HepG2 (cell line): ENCODE measurements at regions not wholly inside any gene's neighbourhood (a gene's known extent, or its start where the extent isn't known, plus 50 kb on each side); places are given as distances from the start of the nearest gene placed in this dataset.
A peak's percentile ranks its signal among the peaks of the same experiment; 100 is the strongest.

ENCODE experiments used
- ARID3A ChIP-seq: IDR thresholded peaks from 2 replicates; pipeline ENCODE4 v1.6.1; 2012; ENCODE audit warnings: low read depth, low read length, improper control_type of control experiment
- CEBPB ChIP-seq: IDR thresholded peaks from 2 replicates; pipeline ENCODE4 v1.6.1; 2011; ENCODE audit warnings: low read depth, low read length, improper control_type of control experiment, borderline replicate concordance
- CEBPG ChIP-seq: IDR thresholded peaks from 2 replicates; pipeline ENCODE4 v1.6.1; 2016
- DNMT1 ChIP-seq: sonication (generic); formaldehyde crosslinking; IDR thresholded peaks from 2 replicates; pipeline ENCODE4 v1.5.1; 2020; ENCODE audit warnings: mild to moderate bottlenecking, missing genetic modification reagents
- FUBP1 ChIP-seq: sonication (generic); formaldehyde crosslinking; IDR thresholded peaks from 2 replicates; pipeline ENCODE4 v1.5.1; 2020; ENCODE audit warnings: missing genetic modification reagents, mild to moderate bottlenecking, borderline replicate concordance
- HES4 ChIP-seq: sonication (generic); formaldehyde crosslinking; IDR thresholded peaks from 2 replicates; pipeline ENCODE4 v1.9.0; 2021; ENCODE audit warnings: mild to moderate bottlenecking, missing genetic modification reagents, borderline replicate concordance
- HNF1A ChIP-seq, 2 experiments: sonication (generic) in 1 of 2; formaldehyde crosslinking in 1 of 2; IDR thresholded peaks; 2 replicates each; pipeline versions ENCODE4 v1.4.0 to v1.6.1; 2016 to 2020; ENCODE audit warnings: borderline replicate concordance in 1 of 2, low read depth in 1 of 2, mild to moderate bottlenecking in 1 of 2, missing genetic modification reagents in 1 of 2
- MEIS2 ChIP-seq: sonication (generic); formaldehyde crosslinking; IDR thresholded peaks from 2 replicates; pipeline ENCODE4 v1.9.0; 2021; ENCODE audit warnings: mild to moderate bottlenecking, missing genetic modification reagents
- MIXL1 ChIP-seq: IDR thresholded peaks from 2 replicates; pipeline ENCODE4 v1.6.1; 2016
- POLR2G ChIP-seq: fragments of 200-400 bp; formaldehyde crosslinking; IDR thresholded peaks from 2 replicates; pipeline ENCODE4 v1.6.1; 2018; ENCODE audit warnings: mild to moderate bottlenecking, low read depth, low read length, moderate library complexity
- RFXANK ChIP-seq: IDR thresholded peaks from 2 replicates; pipeline ENCODE4 v1.6.1; 2016
- SIX4 ChIP-seq: sonication (generic); formaldehyde crosslinking; IDR thresholded peaks from 2 replicates; pipeline ENCODE4 v1.4.0; 2020; ENCODE audit warnings: missing genetic modification reagents
- SMAD1 ChIP-seq: sonication (generic); formaldehyde crosslinking; IDR thresholded peaks from 2 replicates; pipeline ENCODE4 v1.4.0; 2020; ENCODE audit warnings: missing genetic modification reagents, low read depth, mild to moderate bottlenecking, borderline replicate concordance
- SMAD3 ChIP-seq: sonication (generic); formaldehyde crosslinking; IDR thresholded peaks from 2 replicates; pipeline ENCODE4 v1.4.0; 2020; ENCODE audit warnings: missing genetic modification reagents
- SP5 ChIP-seq: IDR thresholded peaks from 2 replicates; pipeline ENCODE4 v1.6.1; 2016; ENCODE audit warnings: low read depth, borderline replicate concordance
- TAF1 ChIP-seq: sonication (generic); formaldehyde crosslinking; IDR thresholded peaks from 2 replicates; pipeline ENCODE4 v1.4.0; 2020; ENCODE audit warnings: missing genetic modification reagents
- ZMYM4 ChIP-seq: sonication (generic); formaldehyde crosslinking; IDR thresholded peaks from 2 replicates; pipeline ENCODE4 v1.8.1; 2023; ENCODE audit warnings: mild to moderate bottlenecking, missing genetic modification reagents
- ZNF460 ChIP-seq: sonication (generic); formaldehyde crosslinking; IDR thresholded peaks from 2 replicates; pipeline ENCODE4 v1.5.1; 2020; ENCODE audit warnings: missing genetic modification reagents, mild to moderate bottlenecking, borderline replicate concordance
- ZNF770 ChIP-seq: sonication (generic); formaldehyde crosslinking; IDR thresholded peaks from 2 replicates; pipeline ENCODE4 v1.5.0; 2020; ENCODE audit warnings: mild to moderate bottlenecking, missing genetic modification reagents
- ZNF878 ChIP-seq: sonication (generic); formaldehyde crosslinking; IDR thresholded peaks from 2 replicates; pipeline ENCODE4 v1.8.1; 2023; ENCODE audit warnings: mild to moderate bottlenecking, missing genetic modification reagents, moderate library complexity

GRCh38 chr1:222466150-222466865 lies 81.6 kb downstream of the HHIPL2 start (continued):
- peak; percentile 85 for TF ChIP-seq HNF1A (IDR thresholded peaks at IDR 0.05; ENCODE audit: low read depth)
- peak; percentile 79; the same call in 1 of the 2 replicates for TF ChIP-seq HNF1A (CRISPR knock-in tag; IDR thresholded peaks at IDR 0.05; ENCODE audit: borderline replicate concordance)
- TF ChIP-seq ZMYM4 (CRISPR knock-in tag) = peak; percentile 37; the same call in 1 of the 2 replicates
- TF ChIP-seq CEBPG = peak; percentile 29; the same call in 1 of the 2 replicates
- no peak for TF ChIP-seq FUBP1 (CRISPR knock-in tag)
- no peak for TF ChIP-seq SIX4
- TF ChIP-seq ARID3A = peak; percentile 63
- TF ChIP-seq POLR2G = no peak
- TF ChIP-seq SMAD1 = no peak
- peak; percentile 43; the same call in 1 of the 2 replicates for TF ChIP-seq ZNF460
- TF ChIP-seq ZNF878 (CRISPR knock-in tag) = no peak
- peak; percentile 35; the same call in 1 of the 2 replicates for TF ChIP-seq SP5 (CRISPR knock-in tag)
- TF ChIP-seq CEBPB = no peak
- peak; percentile 43; the same call in 1 of the 2 replicates for TF ChIP-seq ZNF770 (CRISPR knock-in tag)
- no peak for TF ChIP-seq HES4 (CRISPR knock-in tag)
- TF ChIP-seq DNMT1 (CRISPR knock-in tag) = no peak
- no peak for TF ChIP-seq SMAD3 (CRISPR knock-in tag)
- no peak for TF ChIP-seq RFXANK
- peak; percentile 64; the same call in 1 of the 2 replicates for TF ChIP-seq MIXL1
- TF ChIP-seq TAF1 (CRISPR knock-in tag) = no peak
- no peak for TF ChIP-seq MEIS2 (CRISPR knock-in tag)
